GM21526 (cell line): ENCODE measurements at regions not wholly inside any gene's neighbourhood (a gene's known extent, or its start where the extent isn't known, plus 50 kb on each side); places are given as distances from the start of the nearest gene placed in this dataset.
"Not testable (repeated sequence)": the region's sequence is repeated elsewhere in the genome, so short reads cannot be mapped to it uniquely, and the experiment has no call there.

Experiments used
- ATAC-seq: cut with Tn5 transposase; IDR thresholded peaks from one replicate; pipeline ENCODE4 v1.9.1; 2021; ENCODE audit warnings: moderate library complexity; ENCODE audit not compliant: unreplicated experiment, low FRiP score

GRCh38 chr5:1655496-1656270 lies 131.9 kb upstream of the LPCAT1 start:
- no peak for ATAC-seq

- ATAC-seq: no peak
Measured at GRCh38 chr5:1654786-1655495, 131.2 kb upstream of the LPCAT1 start.

- ATAC-seq: peak; percentile 74
Measured at GRCh38 chr5:1653698-1654651, 130.2 kb upstream of the LPCAT1 start.

- ATAC-seq: peak; percentile 42
Measured at GRCh38 chr5:1652873-1653697, 129.3 kb upstream of the LPCAT1 start.

GRCh38 chr5:1651971-1652872 lies 128.5 kb upstream of the LPCAT1 start:
- no peak for ATAC-seq

GRCh38 chr5:1651250-1651649 lies 127.5 kb upstream of the LPCAT1 start:
- ATAC-seq: no peak

GRCh38 chr5:1649554-1649953 lies 125.8 kb upstream of the LPCAT1 start:
- ATAC-seq: no peak

- ATAC-seq: no peak
Measured at GRCh38 chr5:1648806-1649205, 125.0 kb upstream of the LPCAT1 start.

- no peak for ATAC-seq
Measured at GRCh38 chr5:1647580-1647979, 123.8 kb upstream of the LPCAT1 start.

GRCh38 chr5:1644810-1645571 lies 121.2 kb upstream of the LPCAT1 start:
- ATAC-seq: peak; percentile 78

GRCh38 chr5:1644393-1644809 lies 120.6 kb upstream of the LPCAT1 start:
- not testable (repeated sequence) for ATAC-seq

GRCh38 chr5:1643651-1644392 lies 120.1 kb upstream of the LPCAT1 start:
- ATAC-seq: no peak

- ATAC-seq: no peak
Measured at GRCh38 chr5:1642621-1643061, 118.9 kb upstream of the LPCAT1 start.

- ATAC-seq: no peak
Measured at GRCh38 chr5:1642221-1642620, 118.5 kb upstream of the LPCAT1 start.

GRCh38 chr5:1641560-1642166 lies 117.9 kb upstream of the LPCAT1 start:
- no peak for ATAC-seq

- ATAC-seq: no peak
Measured at GRCh38 chr5:1641041-1641440, 117.3 kb upstream of the LPCAT1 start.

- ATAC-seq: no peak
Measured at GRCh38 chr5:1640421-1640881, 116.7 kb upstream of the LPCAT1 start.
